PC-3 (cell line): ENCODE measurements at regions not wholly inside any gene's neighbourhood (a gene's known extent, or its start where the extent isn't known, plus 50 kb on each side); places are given as distances from the start of the nearest gene placed in this dataset.
"Not testable (repeated sequence)": the region's sequence is repeated elsewhere in the genome, so short reads cannot be mapped to it uniquely, and the experiment has no call there.

Experiments
- ATAC-seq: fragments of 200-7000 bp; cut with Tn5 transposase; 2 replicates; pipeline ENCODE4 v1.9.1; 2020; ENCODE audit warnings: mild to moderate bottlenecking, moderate library complexity
- BruUV-seq: library from RNA; stranded (reverse); fragments of 400-500 nt; replicated peaks from 2 replicates; lab custom pipeline; 2021; lab: Mats Ljungman, UMichigan
- CTCF ChIA-PET: fragments of 300-600 bp; sonication (Branson Sonifier 250); formaldehyde crosslinking; loops from one replicate; lab custom pipeline; 2022; ENCODE audit warnings: antibody characterized with exemption; lab: Charles Lee
- POLR2A ChIA-PET: fragments of 300-600 bp; sonication (Branson Sonifier 250); formaldehyde crosslinking; loops from one replicate; lab custom pipeline; 2022; ENCODE audit warnings: antibody characterized with exemption; ENCODE audit not compliant: unreplicated experiment; lab: Charles Lee
- DNase-seq: peaks from one replicate; pipeline ENCODE4 v3.0.0-alpha.2; 2015
- H2AFZ ChIP-seq: fragments of 300-600 bp; sonication (generic); 2 replicates; pipeline ENCODE4 v1.6.0; 2016; ENCODE audit warnings: antibody characterized with exemption, low read length
- H3F3A ChIP-seq: fragments of 300-600 bp; sonication (generic); one replicate; pipeline ENCODE4 v1.6.0; 2017; ENCODE audit warnings: antibody characterized with exemption, low read length, control low read depth, mild to moderate bottlenecking; ENCODE audit not compliant: unreplicated experiment
- H3K27ac ChIP-seq: fragments of 300-600 bp; sonication (generic); 2 replicates; pipeline ENCODE4 v1.5.1; 2016; ENCODE audit warnings: mild to moderate bottlenecking, low read length
- H3K27me3 ChIP-seq: fragments of 300-600 bp; sonication (generic); 2 replicates; pipeline ENCODE4 v1.6.1; 2016; ENCODE audit warnings: low read length, mixed read lengths
- H3K36me3 ChIP-seq: fragments of 300-600 bp; sonication (generic); 2 replicates; pipeline ENCODE4 v1.6.1; 2016; ENCODE audit warnings: low read depth, mixed run types, low read length, mixed read lengths
- H3K4me1 ChIP-seq: fragments of 300-600 bp; sonication (generic); 2 replicates; pipeline ENCODE4 v1.5.1; 2016; ENCODE audit warnings: low read length; ENCODE audit not compliant: insufficient read depth
- H3K4me2 ChIP-seq: fragments of 300-600 bp; sonication (generic); 2 replicates; pipeline ENCODE4 v1.6.0; 2016; ENCODE audit warnings: low read length
- H3K4me3 ChIP-seq: fragments of 300-600 bp; sonication (generic); 2 replicates; pipeline ENCODE4 v1.5.1; 2016; ENCODE audit warnings: mild to moderate bottlenecking, low read length, mixed read lengths
- H3K79me2 ChIP-seq: fragments of 300-600 bp; sonication (generic); 2 replicates; pipeline ENCODE4 v1.6.1; 2017; ENCODE audit warnings: low read length, mixed read lengths
- H3K9ac ChIP-seq: fragments of 300-600 bp; sonication (generic); 2 replicates; pipeline ENCODE4 v1.6.0; 2016; ENCODE audit warnings: mild to moderate bottlenecking, low read length
- H3K9me2 ChIP-seq: fragments of 300-600 bp; sonication (generic); replicated peaks from 2 replicates; pipeline ENCODE4 v1.6.1; 2016; ENCODE audit warnings: mixed run types, low read length, mixed read lengths
- H3K9me3 ChIP-seq: fragments of 300-600 bp; sonication (generic); 2 replicates; pipeline ENCODE4 v1.6.1; 2016; ENCODE audit warnings: low read length, mixed read lengths
- H4K20me1 ChIP-seq: fragments of 300-600 bp; sonication (generic); 2 replicates; pipeline ENCODE4 v1.6.1; 2016; ENCODE audit warnings: low read length, mixed read lengths
- CTCF ChIP-seq: fragments of 300-600 bp; sonication (generic); conservative IDR thresholded peaks from 2 replicates; pipeline ENCODE4 v1.5.1; 2017; ENCODE audit warnings: antibody characterized with exemption, low read depth, mild to moderate bottlenecking, low read length
- EZH2 ChIP-seq: fragments of 300-600 bp; sonication (generic); IDR thresholded peaks from one replicate; pipeline ENCODE4 v1.6.1; 2017; ENCODE audit warnings: antibody characterized with exemption, mild to moderate bottlenecking, low read length; ENCODE audit not compliant: unreplicated experiment
- EZH2phosphoT487 ChIP-seq: fragments of 300-600 bp; sonication (generic); IDR thresholded peaks from 2 replicates; pipeline ENCODE4 v1.6.1; 2018; ENCODE audit warnings: mild to moderate bottlenecking, antibody characterized with exemption, low read length, borderline replicate concordance
- intact Hi-C: fragments of 100-400 bp; cut with micrococcal nuclease; formaldehyde crosslinking; loops from 2 replicates; pipeline ENCODE4 v1.9.0; 2023

- H4K20me1 ChIP-seq = no peaks in the 10 kb centered on the region
- intact Hi-C loops = no loop called here
- CTCF ChIA-PET = no interaction called here
Observed at GRCh38 chr21:41567901-41568510, 60.0 kb upstream of the TMPRSS2 start.

GRCh38 chr21:41567237-41567636, 59.3 kb upstream of the TMPRSS2 start:
- DNase-seq, H3K36me3 ChIP-seq, H3F3A ChIP-seq, CTCF ChIA-PET, POLR2A ChIA-PET, H3K9me2 ChIP-seq, H3K4me1 ChIP-seq, BruUV-seq, ATAC-seq, H2AFZ ChIP-seq, H3K4me3 ChIP-seq, H3K4me2 ChIP-seq, H3K79me2 ChIP-seq, H3K9me3 ChIP-seq, H3K27me3 ChIP-seq, H3K9ac ChIP-seq, H3K27ac ChIP-seq, H4K20me1 ChIP-seq, intact Hi-C loops: not testable (repeated sequence)

More at GRCh38 chr21:41567901-41568510, 60.0 kb upstream of the TMPRSS2 start:
- DNase-seq = no peak
- H2AFZ ChIP-seq = no peak overlapping the region
- H3K79me2 ChIP-seq = no peaks in the 10 kb centered on the region
- POLR2A ChIA-PET = interaction anchor here (0.5 to 0.8 kb wide), 2 partner anchors 12 to 413 kb away, joined by 4 to 8 read pairs; no protein-coding TSS in a partner anchor
- no peaks in the 10 kb centered on the region for H3F3A ChIP-seq
- no TSS peak for BruUV-seq
- TF ChIP-seq CTCF (no peak), EZH2 (no peak), EZH2phosphoT487 (no peak)
- no peak overlapping the region for H3K27ac ChIP-seq
- no peaks in the 10 kb centered on the region for H3K27me3 ChIP-seq
- H3K9ac ChIP-seq = no peak overlapping the region
- H3K4me1 ChIP-seq = 0 out of 2 replicates have a peak, but pooled peaks cover 3% of the 10 kb centered on the region
- ATAC-seq = no peak
- H3K4me2 ChIP-seq = no peak overlapping the region
- no peaks in the 10 kb centered on the region for H3K9me2 ChIP-seq
- no peaks in the 10 kb centered on the region for H3K9me3 ChIP-seq
- no peak overlapping the region for H3K4me3 ChIP-seq
- no peaks in the 10 kb centered on the region for H3K36me3 ChIP-seq

- Histone ChIP-seq H3F3A (no peaks in the 10 kb centered on the region), H3K9me2 (no peaks in the 10 kb centered on the region), H3K36me3 (no peaks in the 10 kb centered on the region), H3K27ac (no peak overlapping the region), H2AFZ (no peak overlapping the region), H4K20me1 (no peaks in the 10 kb centered on the region), H3K27me3 (no peaks in the 10 kb centered on the region), H3K4me1 (0 out of 2 replicates have a peak, but pooled peaks cover 3% of the 10 kb centered on the region), H3K4me2 (no peak overlapping the region), H3K9me3 (no peaks in the 10 kb centered on the region), H3K9ac (no peak overlapping the region), H3K79me2 (no peaks in the 10 kb centered on the region), H3K4me3 (no peak overlapping the region)
- CTCF ChIA-PET = no interaction called here
- intact Hi-C loops = no loop called here
- POLR2A ChIA-PET = no interaction called here
- BruUV-seq = no TSS peak
- TF ChIP-seq CTCF (no peak), EZH2phosphoT487 (no peak), EZH2 (no peak)
- DNase-seq = no peak
- no peak for ATAC-seq
Observed at GRCh38 chr21:41566500-41567014, 58.6 kb upstream of the TMPRSS2 start.
